Embryonic facial prominence (tissue), 1 donor: ENCODE measurements at regions not wholly inside any gene's neighbourhood (a gene's known extent, or its start where the extent isn't known, plus 50 kb on each side); places are given as distances from the start of the nearest gene placed in this dataset.

Experiments used
- DNase-seq: peaks from one replicate; pipeline ENCODE4 v3.0.0-alpha.2; 2016; ENCODE audit errors: extremely low spot score

DNA sequence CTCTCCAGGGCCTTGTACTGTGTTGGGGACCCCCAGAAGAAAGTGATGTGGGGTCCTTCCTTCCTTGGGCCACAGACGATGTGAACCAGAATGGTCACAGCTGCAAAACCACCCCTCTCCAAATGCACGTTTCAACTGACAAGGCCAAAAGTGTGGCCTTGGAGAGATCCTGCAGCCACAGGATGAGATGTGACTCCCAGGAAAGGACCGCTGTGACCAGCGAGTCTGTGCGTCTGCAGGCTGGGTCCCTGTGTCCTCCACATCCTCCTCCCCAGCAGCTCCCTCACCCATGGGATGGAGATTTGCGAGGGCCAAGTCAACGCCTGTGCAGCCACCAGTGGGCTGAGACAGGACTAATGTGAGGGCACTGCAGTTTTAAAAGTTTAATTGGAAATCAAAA is 247.0 kb downstream of the ERMARD start:
- no peak for DNase-seq

DNA sequence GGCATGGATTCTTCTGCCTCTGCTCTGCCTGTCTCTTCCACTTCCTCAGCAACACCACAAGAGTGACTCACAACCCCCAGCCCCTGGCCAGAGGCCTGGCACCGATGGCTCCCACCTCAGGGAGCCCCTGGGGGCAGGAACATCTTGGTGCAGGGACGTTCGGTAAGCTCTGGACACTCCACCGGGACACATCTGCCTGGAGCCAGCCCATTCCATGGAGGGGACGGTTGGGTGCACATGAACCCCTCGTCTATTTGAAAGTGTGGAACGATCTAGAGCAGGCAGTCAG is 246.5 kb downstream of the ERMARD start:
- no peak for DNase-seq

DNA sequence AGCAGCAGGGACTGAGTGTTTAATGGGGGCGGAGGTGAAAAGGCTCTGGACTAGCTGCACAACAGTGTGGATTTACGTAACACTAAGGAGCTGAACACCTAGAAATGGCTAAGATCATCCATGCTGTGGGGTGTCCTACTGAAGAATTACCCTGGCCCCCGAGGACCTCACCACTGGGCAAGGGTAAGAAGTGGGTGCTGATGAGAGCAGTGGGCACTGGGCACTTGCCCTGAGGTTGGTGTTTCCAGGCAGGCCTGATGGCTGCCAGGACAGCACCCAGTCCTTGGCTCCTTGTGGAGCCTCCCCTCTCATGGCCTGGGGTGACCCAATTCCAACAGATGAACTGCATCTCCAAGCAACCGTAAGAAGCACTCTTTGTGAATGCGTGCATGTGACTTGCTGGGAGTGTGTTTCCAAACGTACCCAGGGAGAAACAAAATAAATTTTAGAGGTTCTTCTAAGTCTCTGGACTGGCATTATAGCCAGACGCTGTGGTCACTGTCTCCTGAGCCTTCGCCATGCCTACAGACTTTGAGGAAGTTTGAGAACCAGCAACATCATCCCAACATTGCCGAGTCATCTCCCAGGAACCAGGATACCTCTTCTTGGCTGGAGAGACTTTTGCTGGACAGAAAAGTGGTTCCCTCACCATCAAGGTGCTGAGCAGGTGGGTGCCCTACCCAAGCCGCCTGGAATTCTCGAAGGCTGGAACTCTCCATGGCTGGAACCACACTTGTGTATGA is 245.9 kb downstream of the ERMARD start:
- DNase-seq, result no peak

DNA sequence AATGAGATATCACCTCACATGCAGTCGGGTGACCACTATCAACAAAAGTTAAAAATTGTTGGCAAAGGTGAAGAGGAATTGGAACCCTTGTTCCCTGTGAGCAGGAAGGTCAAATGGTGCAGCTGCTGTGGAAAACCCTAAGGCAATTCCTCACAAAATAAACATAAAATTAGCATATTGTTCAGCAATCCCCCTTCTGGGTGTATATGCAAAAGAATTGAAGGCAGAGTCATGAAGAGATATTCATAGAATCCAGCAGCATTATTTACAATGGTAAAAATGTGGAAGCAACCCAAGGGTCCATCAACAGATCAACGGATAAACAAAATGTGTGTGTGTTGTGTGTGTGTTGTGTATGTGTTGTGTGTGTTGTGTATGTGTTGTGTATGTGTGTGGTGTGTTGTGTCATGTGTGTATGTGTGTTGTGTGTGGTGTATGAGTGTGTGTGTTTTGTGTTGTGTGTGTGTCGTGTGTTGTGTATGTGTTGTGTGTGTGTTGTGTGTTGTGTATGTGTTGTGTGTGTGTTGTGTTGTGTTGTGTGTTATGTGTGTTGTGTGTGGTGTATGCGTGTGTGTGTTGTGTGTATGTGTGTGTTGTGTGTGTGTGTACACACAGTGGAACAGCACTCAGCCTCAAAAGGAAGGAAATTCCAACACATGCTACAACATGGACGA is 245.1 kb downstream of the ERMARD start:
- DNase-seq, result no peak

DNA sequence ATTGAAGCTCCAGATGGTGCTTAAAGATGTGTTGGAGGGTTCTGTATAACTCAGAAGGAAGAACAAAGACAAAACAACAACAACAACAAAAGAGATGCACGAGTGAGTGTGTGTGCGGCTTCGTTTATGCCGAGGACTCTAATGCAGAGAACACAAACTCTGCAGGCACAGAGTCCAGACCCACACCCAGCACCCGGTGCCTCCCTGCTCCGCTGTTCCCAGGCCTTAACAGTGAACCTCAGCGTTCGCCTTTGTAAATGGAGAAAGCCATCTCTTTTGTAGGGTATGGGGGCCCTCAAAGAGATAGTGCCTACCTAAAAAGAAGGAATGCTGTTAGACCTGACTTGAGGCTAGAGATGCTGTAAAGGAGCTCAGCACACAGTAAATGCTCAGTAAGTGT is 243.3 kb downstream of the ERMARD start:
- no peak for DNase-seq

DNA sequence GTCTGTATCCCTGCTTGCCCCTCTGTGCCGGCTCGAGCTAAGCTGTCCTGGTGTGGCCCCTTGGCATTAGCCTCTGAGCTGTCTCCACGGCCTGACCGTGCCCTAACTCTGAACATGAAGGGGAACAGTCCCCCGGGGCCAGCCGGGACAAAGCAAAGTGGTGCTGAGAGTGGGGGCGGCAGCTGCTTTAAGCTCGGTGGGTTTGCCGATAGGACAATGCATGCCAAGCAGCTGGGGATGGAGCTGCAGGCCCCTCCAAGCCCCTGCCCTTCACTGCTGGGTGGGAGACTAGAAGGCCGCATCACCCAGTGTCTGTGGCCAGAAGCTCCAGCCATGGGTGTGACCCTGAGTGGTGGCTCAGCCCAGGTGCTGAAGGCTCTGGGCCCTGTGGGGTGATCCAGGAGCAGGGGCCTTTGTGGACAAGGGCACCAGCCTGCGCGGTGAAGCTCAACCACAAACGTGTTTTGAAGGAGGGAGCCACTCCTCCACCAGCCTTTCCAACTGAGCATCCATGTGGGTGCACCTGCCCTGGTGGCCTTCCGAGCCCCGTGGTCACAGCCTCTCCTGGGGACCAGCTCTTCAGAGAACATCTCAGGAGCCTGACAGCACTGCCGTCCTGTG is 242.5 kb downstream of the ERMARD start:
- no peak for DNase-seq

- DNase-seq, result no peak
Measured at GRCh38 chr6:169991913-169992312, 240.5 kb downstream of the ERMARD start.

DNA sequence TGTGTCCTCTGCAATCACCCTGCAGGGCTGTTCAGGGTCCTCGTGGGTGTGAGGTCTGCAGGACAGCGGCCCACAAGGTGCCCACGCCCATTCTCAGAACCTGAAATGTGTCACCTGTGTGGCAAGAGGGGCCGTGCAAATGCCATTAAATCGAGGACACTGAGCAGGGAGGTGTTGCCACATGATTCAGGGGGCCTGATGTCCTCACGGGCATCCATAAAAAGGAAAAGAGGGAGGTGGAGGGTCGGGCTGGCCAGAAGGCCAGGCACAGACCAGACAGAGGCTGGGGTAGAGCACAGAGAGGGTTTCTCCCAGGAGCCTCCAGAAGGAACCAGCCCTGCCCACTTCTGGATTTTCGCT is 239.6 kb downstream of the ERMARD start:
- no peak for DNase-seq

GRCh38 chr6:169990095-169991030 is 238.9 kb downstream of the ERMARD start:
- DNase-seq, result no peak

GRCh38 chr6:169989594-169989993 is 238.2 kb downstream of the ERMARD start:
- DNase-seq, result no peak

DNA sequence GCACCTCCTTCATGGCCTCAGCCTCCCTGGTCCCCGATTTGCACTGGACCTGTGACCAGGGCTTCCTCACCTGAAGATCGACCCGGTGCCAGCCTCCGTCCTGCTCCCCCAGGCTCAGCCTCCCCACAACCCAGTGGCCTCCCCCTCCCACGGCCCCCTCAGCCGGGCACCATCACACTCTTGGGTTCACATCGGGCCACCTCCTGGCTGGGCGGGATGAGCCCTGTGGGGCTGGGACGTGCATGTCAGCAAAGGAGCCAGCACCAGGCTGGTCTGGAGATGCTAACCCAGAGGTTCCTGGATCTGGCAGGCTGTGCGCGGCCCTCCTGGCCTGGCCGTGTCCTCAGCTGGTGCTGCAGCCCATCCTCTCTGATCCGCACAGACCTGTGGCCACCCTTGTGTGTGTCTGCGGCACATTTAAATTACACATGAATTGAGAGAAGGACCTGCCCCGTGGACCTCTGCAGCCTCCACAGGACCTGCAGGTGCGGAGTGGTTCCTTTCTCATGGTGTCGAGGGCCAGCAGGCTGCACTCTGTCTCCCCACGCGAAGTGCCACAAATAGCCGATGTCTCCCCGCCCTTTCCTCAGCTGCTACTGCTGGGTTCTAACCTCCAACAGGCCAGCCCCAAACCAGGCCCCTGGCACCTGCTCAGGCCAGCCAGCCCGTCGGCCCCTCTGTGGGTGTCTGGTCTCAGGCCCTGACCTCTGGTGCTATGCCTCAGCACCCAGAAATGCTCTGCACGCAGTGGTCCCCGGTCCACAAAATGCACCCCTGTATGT is 237.5 kb downstream of the ERMARD start:
- no peak for DNase-seq

DNA sequence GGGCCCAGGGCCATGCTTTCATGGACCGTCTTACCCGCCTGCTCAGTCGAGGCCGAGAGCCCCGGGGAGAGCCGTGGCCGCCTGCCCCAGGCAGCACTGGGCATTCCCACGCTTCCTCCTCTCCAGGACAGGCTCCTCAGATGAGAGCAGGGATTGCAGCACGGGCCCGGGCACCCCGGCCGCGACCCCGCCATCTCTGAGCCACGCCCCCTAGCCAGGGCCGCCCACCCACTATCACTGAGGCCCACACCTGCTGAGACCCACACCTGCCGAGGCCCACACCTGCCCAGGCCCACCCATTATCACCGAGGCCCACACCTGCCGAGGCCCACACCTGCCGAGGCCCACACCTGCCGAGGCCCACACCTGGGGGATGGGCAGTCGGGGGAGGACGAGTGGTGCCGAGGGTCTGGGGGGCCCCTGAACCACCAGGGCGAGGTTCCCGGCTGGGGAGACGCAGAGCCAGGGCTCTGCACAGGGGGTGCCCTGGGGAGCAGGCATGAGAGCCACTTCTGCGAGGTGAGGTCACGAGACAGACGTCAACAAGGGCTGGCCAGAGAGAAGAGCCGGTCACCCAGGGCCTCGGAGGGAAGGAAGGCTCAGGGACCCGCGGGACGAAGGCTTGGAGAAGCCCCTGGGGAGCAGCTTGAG is 235.6 kb downstream of the ERMARD start:
- DNase-seq, result no peak

DNA sequence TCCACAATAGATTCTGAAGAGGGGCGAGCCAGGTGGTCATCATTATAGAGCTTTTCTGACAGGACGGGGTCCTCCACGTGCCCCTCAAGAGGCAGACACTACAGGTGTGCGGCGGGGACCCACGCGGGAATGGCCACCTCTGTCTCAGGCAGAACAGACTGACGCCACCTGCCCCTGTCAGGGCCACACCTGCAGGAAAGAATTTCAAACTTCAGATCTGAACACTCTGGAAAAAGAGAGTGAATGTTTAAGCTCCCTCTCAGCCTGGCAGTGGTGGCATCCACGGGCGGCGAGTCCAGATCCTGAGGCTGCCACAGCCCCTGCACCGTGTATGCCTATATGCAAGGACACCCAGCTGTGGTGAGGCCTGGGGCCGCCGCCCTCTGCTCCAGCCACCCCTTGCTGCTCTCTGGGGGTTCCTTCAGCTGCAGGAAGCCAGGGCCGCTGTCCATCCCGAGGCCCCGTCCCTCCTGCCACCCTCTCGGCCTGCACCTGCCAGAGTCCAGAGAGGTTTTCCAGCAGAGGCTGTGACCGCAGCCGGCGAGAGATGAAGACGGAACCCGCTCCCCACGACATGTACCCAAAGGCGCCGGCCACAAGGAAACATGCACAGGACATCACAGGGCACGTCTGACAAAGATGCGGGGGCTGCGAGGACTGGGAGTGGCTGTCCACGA is 234.9 kb downstream of the ERMARD start:
- DNase-seq, result no peak

- DNase-seq, result no peak
Measured at GRCh38 chr6:169985121-169986015, 233.9 kb downstream of the ERMARD start.

DNA sequence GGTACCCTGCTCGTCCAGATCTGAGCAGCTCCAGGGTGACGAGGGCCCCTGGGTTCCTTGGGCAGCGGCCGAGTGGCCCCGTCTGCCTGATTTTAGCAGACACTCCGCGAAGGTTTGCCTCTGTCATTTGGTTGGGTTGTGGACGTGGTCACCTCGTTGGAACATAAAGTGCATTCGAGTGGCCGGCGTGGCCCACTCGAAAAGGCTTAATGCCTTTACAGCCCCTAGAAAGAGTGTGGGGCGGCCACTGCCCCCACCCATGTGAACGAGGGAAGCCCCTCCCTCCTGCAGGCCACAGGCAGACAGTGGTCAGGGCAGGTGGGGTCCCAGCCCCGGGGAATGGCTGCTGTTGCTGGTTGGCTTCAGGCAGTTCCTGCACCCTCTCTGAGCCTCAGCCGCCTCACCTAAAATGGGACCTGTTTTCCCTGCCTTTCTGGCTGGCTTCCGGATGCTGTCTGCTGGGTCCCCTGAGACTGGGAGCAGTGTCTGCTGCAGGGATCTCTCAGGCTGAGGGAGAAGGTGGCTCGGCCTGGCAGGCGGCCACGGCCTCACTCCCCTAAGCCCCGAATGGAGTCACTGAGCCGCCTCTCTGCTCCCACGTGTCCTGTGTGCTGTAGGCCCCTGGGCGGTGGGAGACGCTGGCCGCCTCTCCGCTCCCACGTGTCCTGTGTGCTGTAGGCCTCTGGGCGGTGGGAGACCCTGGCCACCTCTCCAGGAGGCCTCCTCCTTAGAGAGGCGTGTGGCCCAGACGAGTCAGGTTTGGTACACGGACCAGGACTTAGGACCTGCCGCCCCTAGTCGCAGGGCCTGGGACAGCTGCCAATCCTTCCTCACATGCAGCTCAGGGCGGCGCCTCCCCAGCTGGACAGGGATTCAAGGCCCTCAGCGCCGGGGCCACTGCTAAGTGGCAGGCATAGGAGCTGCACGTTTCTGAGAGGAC is 233.0 kb downstream of the ERMARD start:
- DNase-seq, result no peak

GRCh38 chr6:169983651-169984050 is 232.2 kb downstream of the ERMARD start:
- DNase-seq, result no peak

GRCh38 chr6:169982461-169983386 is 231.3 kb downstream of the ERMARD start:
- DNase-seq, result no peak
